ENCODE measurements at regions not wholly inside any gene's neighbourhood (a gene's known extent, or its start where the extent isn't known, plus 50 kb on each side); places are given as distances from the start of the nearest gene placed in this dataset.

DNA sequence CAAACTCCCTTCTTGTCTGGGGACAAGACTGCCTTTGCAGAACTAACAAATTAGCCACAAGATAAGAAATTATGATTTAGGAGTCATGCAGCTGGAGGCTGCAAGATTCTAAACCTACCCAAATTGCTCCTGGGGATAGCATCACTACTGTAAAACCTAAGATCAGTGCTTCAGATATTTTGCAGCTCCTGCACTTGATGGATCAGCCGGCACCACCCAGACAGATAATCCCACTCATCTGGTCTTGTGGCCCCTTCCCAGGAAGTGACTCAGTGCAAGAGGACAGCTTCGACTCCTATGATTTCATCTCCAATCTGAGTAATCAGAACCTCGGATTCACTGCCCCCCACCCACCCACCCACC, 181.9 kb downstream of the AKR1D1 start:
- H3K4me3 ChIP-seq, result no peak overlapping the region
- H3K27me3 ChIP-seq, result no peaks in the 10 kb centered on the region
- ATAC-seq (peak in 2 of 4 donors; percentile 11 to 68), DNase-seq (no peak)
- WGBS, 4 donors, result 49 to 61% (median 56%) methylated on average over 3 of the region's 3 CpGs
- peaks cover 0 to 13% (median 0%) of the 10 kb centered on the region in 12 donors for H3K9me3 ChIP-seq
- intact Hi-C loops (cut with DNase I), result no loop called here
- TF ChIP-seq, protein P1, sequence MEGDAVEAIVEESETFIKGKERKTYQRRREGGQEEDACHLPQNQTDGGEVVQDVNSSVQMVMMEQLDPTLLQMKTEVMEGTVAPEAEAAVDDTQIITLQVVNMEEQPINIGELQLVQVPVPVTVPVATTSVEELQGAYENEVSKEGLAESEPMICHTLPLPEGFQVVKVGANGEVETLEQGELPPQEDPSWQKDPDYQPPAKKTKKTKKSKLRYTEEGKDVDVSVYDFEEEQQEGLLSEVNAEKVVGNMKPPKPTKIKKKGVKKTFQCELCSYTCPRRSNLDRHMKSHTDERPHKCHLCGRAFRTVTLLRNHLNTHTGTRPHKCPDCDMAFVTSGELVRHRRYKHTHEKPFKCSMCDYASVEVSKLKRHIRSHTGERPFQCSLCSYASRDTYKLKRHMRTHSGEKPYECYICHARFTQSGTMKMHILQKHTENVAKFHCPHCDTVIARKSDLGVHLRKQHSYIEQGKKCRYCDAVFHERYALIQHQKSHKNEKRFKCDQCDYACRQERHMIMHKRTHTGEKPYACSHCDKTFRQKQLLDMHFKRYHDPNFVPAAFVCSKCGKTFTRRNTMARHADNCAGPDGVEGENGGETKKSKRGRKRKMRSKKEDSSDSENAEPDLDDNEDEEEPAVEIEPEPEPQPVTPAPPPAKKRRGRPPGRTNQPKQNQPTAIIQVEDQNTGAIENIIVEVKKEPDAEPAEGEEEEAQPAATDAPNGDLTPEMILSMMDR (IDR thresholded peaks at IDR 0.05), result no peak
- TF ChIP-seq POLR2A (IDR thresholded peaks at IDR 0.05), result no peak
- peaks cover 0 to 19% (median 0%) of the 10 kb centered on the region in 12 donors for H3K4me1 ChIP-seq
- no peaks in the 10 kb centered on the region for H3K36me3 ChIP-seq
- peak overlapping the region in 3 of 12 donors; percentile 2 to 65 (median 38) for H3K27ac ChIP-seq

DNA sequence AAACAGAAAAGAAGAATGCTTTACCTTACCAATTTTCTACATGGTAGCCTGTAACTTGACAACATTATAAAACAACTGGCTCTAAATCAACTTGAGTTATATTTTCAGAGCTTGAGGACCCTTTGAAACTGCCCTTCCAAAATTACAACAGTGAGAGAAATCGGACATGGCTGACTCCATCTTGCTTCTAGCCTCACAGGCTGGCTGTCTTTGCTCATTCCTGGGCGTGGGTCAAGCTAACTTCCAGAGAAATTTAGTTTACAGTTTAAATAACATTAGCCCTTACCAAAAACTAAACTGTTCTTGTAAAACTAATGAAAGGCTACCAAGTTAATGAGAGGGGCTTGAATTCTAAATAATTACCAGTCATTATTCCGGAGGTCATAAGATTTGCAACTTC, 183.4 kb downstream of the AKR1D1 start:
- 94 to 97% (median 95%) methylated on average over 3 of the region's 3 CpGs for WGBS, 4 donors
- H3K4me3 ChIP-seq, result no peak overlapping the region
- H3K36me3 ChIP-seq, result no peaks in the 10 kb centered on the region
- no peaks in the 10 kb centered on the region for H3K27me3 ChIP-seq
- no peak for TF ChIP-seq POLR2A (IDR thresholded peaks at IDR 0.05)
- TF ChIP-seq, protein P1 (IDR thresholded peaks at IDR 0.05), result no peak
- intact Hi-C loops (cut with DNase I), result no loop called here
- peaks cover 0 to 13% (median 0%) of the 10 kb centered on the region in 12 donors for H3K9me3 ChIP-seq
- no peak for ATAC-seq
- H3K27ac ChIP-seq, result no peak overlapping the region
- no peak for DNase-seq
- H3K4me1 ChIP-seq, result peaks cover 0 to 19% (median 0%) of the 10 kb centered on the region in 12 donors

DNA sequence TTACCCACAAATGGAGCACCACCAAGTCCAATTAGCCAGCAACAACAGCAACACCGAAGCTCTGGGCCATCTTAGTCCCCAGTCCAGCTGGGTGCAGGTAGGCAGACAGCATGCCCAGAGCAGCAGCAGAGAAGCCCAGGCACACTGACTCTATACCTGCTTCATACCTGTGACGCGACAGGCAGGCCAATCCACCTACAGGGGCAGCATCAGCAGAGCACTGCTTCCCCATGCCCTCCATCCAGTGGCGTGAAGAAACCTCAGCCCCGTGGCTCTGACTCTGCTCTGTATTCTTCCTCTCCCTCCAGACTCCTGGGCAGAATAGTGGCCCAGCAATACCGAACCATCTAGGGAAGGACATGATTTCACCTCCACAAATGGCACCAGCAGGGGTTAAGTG, 191.7 kb downstream of the AKR1D1 start:
- WGBS, 4 donors, result 91 to 96% (median 94%) methylated on average over 5 to 6 of the region's 6 CpGs
- no peak for TF ChIP-seq POLR2A (IDR thresholded peaks at IDR 0.05)
- TF ChIP-seq, protein P1 (IDR thresholded peaks at IDR 0.05), result no peak
- DNase-seq, result no peak
- no peaks in the 10 kb centered on the region for H3K36me3 ChIP-seq
- no peaks in the 10 kb centered on the region for H3K4me1 ChIP-seq
- no peak overlapping the region for H3K27ac ChIP-seq
- H3K9me3 ChIP-seq, result peaks cover 0 to 6% (median 0%) of the 10 kb centered on the region in 12 donors
- intact Hi-C loops (cut with DNase I), result no loop called here
- ATAC-seq, result no peak
- no peak overlapping the region for H3K4me3 ChIP-seq
- H3K27me3 ChIP-seq, result no peaks in the 10 kb centered on the region

DNA sequence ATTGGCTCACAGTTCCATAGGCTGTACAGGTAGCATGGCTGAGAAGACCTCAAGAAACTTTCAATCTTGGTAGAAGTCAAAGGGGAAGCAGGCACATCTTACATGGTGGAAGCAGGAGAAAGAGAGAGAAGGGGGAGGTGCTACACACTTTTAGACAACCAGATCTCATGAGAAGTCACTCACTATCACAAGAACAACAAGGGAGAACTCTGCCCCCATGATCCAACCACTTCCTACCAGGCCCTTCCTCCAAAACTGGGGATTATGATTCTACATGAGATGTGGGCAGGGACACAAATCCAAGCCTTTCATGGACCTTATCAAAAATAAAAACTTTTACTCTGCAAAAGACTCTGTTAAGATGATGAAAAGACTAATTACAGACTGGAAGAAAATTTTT, 183.2 kb upstream of the TRIM24 start:
- H3K4me1 ChIP-seq, result no peaks in the 10 kb centered on the region
- no peaks in the 10 kb centered on the region for H3K36me3 ChIP-seq
- peaks cover 0 to 3% (median 0%) of the 10 kb centered on the region in 12 donors for H3K9me3 ChIP-seq
- H3K27me3 ChIP-seq, result no peaks in the 10 kb centered on the region
- DNase-seq (no peak), ATAC-seq (no peak)
- no peak overlapping the region for H3K4me3 ChIP-seq
- TF ChIP-seq, protein P1 (IDR thresholded peaks at IDR 0.05), result no peak
- no peak for TF ChIP-seq POLR2A (IDR thresholded peaks at IDR 0.05)
- intact Hi-C loops (cut with DNase I), result no loop called here
- H3K27ac ChIP-seq, result no peak overlapping the region
